Glutamatergic neuron (in vitro differentiated cells): ENCODE measurements at regions not wholly inside any gene's neighbourhood (a gene's known extent, or its start where the extent isn't known, plus 50 kb on each side); places are given as distances from the start of the nearest gene placed in this dataset.

Experiments used
- DNase-seq: peaks from one replicate; pipeline ENCODE4 v3.0.0; 2022
- H3K27ac Mint-ChIP-seq: one replicate; pipeline ENCODE4 v1.8.0; 2020; ENCODE audit warnings: mild to moderate bottlenecking, mixed read lengths, inconsistent platforms; ENCODE audit not compliant: unreplicated experiment
- H3K27me3 Mint-ChIP-seq: one replicate; pipeline ENCODE4 v1.8.0; 2020; ENCODE audit warnings: mild to moderate bottlenecking, moderate library complexity, mixed read lengths, inconsistent platforms; ENCODE audit not compliant: unreplicated experiment
- H3K36me3 Mint-ChIP-seq: one replicate; pipeline ENCODE4 v1.8.0; 2020; ENCODE audit warnings: mild to moderate bottlenecking, mixed read lengths, inconsistent platforms; ENCODE audit not compliant: unreplicated experiment
- H3K4me1 Mint-ChIP-seq: one replicate; pipeline ENCODE4 v1.8.0; 2020; ENCODE audit warnings: mild to moderate bottlenecking, low read depth, mixed read lengths, inconsistent platforms; ENCODE audit not compliant: unreplicated experiment
- H3K4me3 Mint-ChIP-seq: one replicate; pipeline ENCODE4 v1.8.0; 2020; ENCODE audit warnings: mild to moderate bottlenecking, mixed read lengths, inconsistent platforms; ENCODE audit not compliant: unreplicated experiment
- H3K9me3 Mint-ChIP-seq: one replicate; pipeline ENCODE4 v1.8.0; 2020; ENCODE audit warnings: mild to moderate bottlenecking, moderate library complexity, mixed read lengths, inconsistent platforms; ENCODE audit not compliant: unreplicated experiment
- TF ChIP-seq, protein P1 (sequence below): fragments of 200-600 bp; sonication (generic); IDR thresholded peaks from one replicate; pipeline ENCODE4 v1.5.0; 2021; ENCODE audit not compliant: partially characterized antibody, unreplicated experiment

DNA sequence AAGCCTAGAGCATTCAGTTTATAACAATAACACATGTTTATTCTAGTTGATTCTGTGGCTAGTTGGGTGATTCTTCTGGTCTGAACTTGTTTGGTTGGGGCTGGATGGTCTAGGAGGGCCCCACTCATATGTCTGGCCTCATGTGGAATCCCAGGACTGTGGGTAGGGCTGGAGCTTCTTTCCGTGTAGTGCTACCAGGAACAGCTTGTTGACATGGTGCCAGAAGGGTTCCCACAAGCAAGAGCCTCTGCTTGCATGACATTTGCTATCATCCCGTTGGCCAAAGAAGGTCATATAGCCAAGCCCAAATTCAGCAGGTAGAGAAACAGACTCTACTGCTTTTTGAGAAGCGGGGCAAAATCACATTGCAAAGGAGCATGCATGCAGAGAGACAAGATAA lies 67.6 kb upstream of the PPP2R5A start:
- H3K4me3 Mint-ChIP-seq: no peak overlapping the region
- DNase-seq: no peak
- H3K27ac Mint-ChIP-seq: no peak overlapping the region
- TF ChIP-seq, protein P1, sequence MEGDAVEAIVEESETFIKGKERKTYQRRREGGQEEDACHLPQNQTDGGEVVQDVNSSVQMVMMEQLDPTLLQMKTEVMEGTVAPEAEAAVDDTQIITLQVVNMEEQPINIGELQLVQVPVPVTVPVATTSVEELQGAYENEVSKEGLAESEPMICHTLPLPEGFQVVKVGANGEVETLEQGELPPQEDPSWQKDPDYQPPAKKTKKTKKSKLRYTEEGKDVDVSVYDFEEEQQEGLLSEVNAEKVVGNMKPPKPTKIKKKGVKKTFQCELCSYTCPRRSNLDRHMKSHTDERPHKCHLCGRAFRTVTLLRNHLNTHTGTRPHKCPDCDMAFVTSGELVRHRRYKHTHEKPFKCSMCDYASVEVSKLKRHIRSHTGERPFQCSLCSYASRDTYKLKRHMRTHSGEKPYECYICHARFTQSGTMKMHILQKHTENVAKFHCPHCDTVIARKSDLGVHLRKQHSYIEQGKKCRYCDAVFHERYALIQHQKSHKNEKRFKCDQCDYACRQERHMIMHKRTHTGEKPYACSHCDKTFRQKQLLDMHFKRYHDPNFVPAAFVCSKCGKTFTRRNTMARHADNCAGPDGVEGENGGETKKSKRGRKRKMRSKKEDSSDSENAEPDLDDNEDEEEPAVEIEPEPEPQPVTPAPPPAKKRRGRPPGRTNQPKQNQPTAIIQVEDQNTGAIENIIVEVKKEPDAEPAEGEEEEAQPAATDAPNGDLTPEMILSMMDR: no peak
- H3K36me3 Mint-ChIP-seq: no peaks in the 10 kb centered on the region
- no peaks in the 10 kb centered on the region for H3K4me1 Mint-ChIP-seq
- H3K27me3 Mint-ChIP-seq: no peaks in the 10 kb centered on the region
- peaks cover 2% of the 10 kb centered on the region for H3K9me3 Mint-ChIP-seq

DNA sequence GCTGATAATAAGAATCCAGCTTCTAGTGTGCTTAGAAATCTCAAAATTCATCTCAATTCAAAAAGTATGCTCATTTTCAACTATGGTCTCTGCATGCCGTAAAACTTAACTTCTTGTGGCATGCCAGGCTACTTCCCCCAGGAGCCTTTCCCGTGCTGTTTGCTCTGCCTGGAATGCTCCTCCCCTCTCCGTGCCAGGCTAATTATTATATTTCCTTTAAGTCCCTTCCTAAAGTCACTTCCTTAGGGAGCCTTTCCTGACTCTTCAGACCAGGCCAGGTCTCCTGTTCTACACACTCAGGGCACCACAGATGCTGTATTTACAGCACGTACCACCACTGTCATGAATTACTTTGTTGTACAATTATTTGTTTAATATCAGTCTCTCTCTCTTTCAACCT lies 67.1 kb upstream of the PPP2R5A start:
- no peak overlapping the region for H3K27ac Mint-ChIP-seq
- peaks cover 2% of the 10 kb centered on the region for H3K9me3 Mint-ChIP-seq
- DNase-seq: no peak
- H3K4me1 Mint-ChIP-seq: no peaks in the 10 kb centered on the region
- H3K27me3 Mint-ChIP-seq: no peaks in the 10 kb centered on the region
- no peaks in the 10 kb centered on the region for H3K36me3 Mint-ChIP-seq
- no peak overlapping the region for H3K4me3 Mint-ChIP-seq
- TF ChIP-seq, protein P1: no peak

DNA sequence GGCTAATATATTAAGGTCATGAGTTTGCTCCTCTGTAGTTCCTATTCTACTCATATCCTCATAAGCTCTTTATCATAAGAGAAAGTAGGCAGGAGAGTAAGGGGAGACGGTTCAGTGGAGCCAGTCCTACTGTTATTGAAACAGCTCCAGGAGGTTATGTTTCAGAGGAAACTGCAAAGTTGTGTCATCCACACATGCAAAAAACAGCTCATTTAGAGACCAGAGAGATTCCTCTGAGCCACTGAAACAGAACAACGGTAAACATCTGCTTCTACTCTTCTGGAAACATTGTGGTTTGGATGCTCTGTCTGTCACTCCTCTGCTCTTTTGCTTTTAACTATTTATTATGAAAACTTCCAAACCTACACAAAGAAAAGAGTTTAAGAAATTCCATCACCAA lies 66.3 kb upstream of the PPP2R5A start:
- Mint-ChIP-seq H3K36me3 (no peaks in the 10 kb centered on the region), H3K9me3 (peaks cover 2% of the 10 kb centered on the region), H3K4me3 (no peak overlapping the region), H3K27me3 (no peaks in the 10 kb centered on the region), H3K27ac (no peak overlapping the region), H3K4me1 (no peaks in the 10 kb centered on the region)
- TF ChIP-seq, protein P1: no peak
- no peak for DNase-seq

DNA sequence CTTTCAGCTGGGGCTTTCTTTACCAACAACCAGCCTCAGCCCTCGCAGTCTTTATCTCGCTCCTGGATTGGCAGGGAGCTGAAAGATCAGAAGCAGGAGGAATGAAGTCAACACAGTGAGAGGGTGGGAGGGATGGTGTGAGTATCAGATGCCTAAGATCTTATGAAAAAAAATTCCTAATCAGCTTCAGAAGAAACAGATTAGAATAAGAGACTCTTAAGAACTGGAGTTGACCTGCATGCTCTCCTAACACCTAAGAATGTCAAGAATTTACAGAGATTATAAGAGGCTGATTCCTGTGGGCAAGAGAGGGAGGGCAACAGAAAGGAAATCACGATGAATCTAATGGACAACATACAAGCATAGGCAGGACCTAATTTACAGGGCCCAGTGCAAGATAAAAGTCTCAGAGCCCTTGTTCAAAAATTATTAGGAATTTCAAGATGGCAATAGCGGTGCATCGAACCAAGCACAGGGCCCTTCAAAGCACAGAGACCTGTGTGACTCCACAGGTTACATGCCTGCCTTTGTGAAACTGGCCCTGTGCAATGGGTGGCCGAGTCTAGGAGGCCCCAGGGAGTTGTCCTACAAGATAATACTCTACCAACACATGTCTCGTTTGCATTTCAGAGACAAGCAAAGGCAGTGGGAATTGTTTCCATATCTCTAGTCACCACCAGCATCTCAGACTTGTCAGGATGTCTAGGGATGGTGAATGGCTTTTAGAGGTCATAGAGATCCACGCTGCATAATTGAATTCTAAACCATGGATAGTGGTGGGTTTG lies 65.3 kb upstream of the PPP2R5A start:
- TF ChIP-seq, protein P1: no peak
- Mint-ChIP-seq H3K9me3 (peaks cover 2% of the 10 kb centered on the region), H3K4me1 (no peaks in the 10 kb centered on the region), H3K36me3 (no peaks in the 10 kb centered on the region), H3K27ac (no peak overlapping the region), H3K27me3 (no peaks in the 10 kb centered on the region), H3K4me3 (no peak overlapping the region)
- DNase-seq: no peak

DNA sequence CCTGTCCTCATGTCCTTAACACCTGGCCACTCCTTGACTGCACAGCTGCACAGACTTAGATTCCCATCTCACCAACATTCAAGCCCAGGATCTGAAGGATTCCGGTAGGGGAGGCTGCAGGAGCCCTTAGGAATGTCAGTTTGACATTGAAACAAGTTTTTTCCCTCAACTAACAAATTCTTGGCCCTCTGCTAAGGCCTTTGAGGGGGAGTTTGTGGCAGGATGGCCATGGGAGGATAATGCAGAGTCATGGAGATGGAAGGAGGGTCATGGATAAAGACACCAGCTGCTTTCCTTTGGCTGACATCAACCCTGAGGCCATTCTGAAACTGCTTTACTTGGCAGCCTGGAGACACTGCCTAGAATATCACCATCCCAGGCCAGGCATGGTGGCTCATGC lies 63.4 kb upstream of the PPP2R5A start:
- H3K9me3 Mint-ChIP-seq: peaks cover 2% of the 10 kb centered on the region
- no peak overlapping the region for H3K4me3 Mint-ChIP-seq
- TF ChIP-seq, protein P1: no peak
- no peaks in the 10 kb centered on the region for H3K27me3 Mint-ChIP-seq
- no peaks in the 10 kb centered on the region for H3K36me3 Mint-ChIP-seq
- DNase-seq: no peak
- no peaks in the 10 kb centered on the region for H3K4me1 Mint-ChIP-seq
- H3K27ac Mint-ChIP-seq: no peak overlapping the region
